Panc1 (cell line): ENCODE measurements at regions not wholly inside any gene's neighbourhood (a gene's known extent, or its start where the extent isn't known, plus 50 kb on each side); places are given as distances from the start of the nearest gene placed in this dataset.

Source experiments
- ATAC-seq: fragments of 200-7000 bp; cut with Tn5 transposase; 2 replicates; pipeline ENCODE4 v1.9.1; 2020; ENCODE audit warnings: mild to moderate bottlenecking, moderate library complexity
- BruUV-seq: library from RNA; stranded (reverse); fragments of 400-500 nt; replicated peaks from 2 replicates; lab custom pipeline; 2021; lab: Mats Ljungman, UMichigan
- CTCF ChIA-PET: fragments of 300-600 bp; sonication (Branson Sonifier 250); formaldehyde crosslinking; loops from one replicate; lab custom pipeline; 2022; ENCODE audit warnings: antibody characterized with exemption; lab: Charles Lee
- POLR2A ChIA-PET: fragments of 300-600 bp; sonication (Branson Sonifier 250); formaldehyde crosslinking; loops from one replicate; lab custom pipeline; 2022; ENCODE audit warnings: antibody characterized with exemption; lab: Charles Lee
- DNase-seq: peaks from one replicate; pipeline ENCODE4 v3.0.0-alpha.2; 2010; ENCODE audit warnings: low read depth, low spot score
- H3K27ac ChIP-seq: 2 replicates; pipeline ENCODE4 v1.5.1; 2011; ENCODE audit warnings: mild to moderate bottlenecking, low read length, inconsistent platforms
- H3K27me3 ChIP-seq: fragments of 200-500 bp; sonication (Bioruptor generic); 2 replicates; pipeline ENCODE4 v1.6.0; 2014; ENCODE audit warnings: low read length, inconsistent platforms; ENCODE audit not compliant: control insufficient read depth, insufficient read depth
- H3K36me3 ChIP-seq: fragments of 200-500 bp; sonication (Bioruptor generic); 2 replicates; pipeline ENCODE4 v1.5.1; 2014; ENCODE audit warnings: inconsistent platforms, mild to moderate bottlenecking, low read length, moderate library complexity; ENCODE audit not compliant: control insufficient read depth, insufficient read depth
- H3K4me1 ChIP-seq: 2 replicates; pipeline ENCODE4 v1.5.1; 2011; ENCODE audit warnings: inconsistent platforms, mild to moderate bottlenecking, low read length, moderate library complexity; ENCODE audit not compliant: control insufficient read depth, insufficient read depth
- H3K4me3 ChIP-seq, 2 experiments: 2 replicates each; pipeline ENCODE4 v1.5.1; 2011 to 2012; ENCODE audit warnings: low read depth in 2 of 2, low read length in 2 of 2, mild to moderate bottlenecking in 2 of 2, inconsistent platforms in 1 of 2, moderate library complexity in 1 of 2
- H3K9me3 ChIP-seq: fragments of 200-500 bp; sonication (Bioruptor generic); 2 replicates; pipeline ENCODE4 v1.5.1; 2014; ENCODE audit warnings: low read depth, mild to moderate bottlenecking, inconsistent platforms, low read length, moderate library complexity; ENCODE audit not compliant: control insufficient read depth, insufficient read depth
- CTCF ChIP-seq: fragments of 450-650 bp; IDR thresholded peaks from 2 replicates; pipeline ENCODE4 v1.5.1; 2017; ENCODE audit warnings: mild to moderate bottlenecking
- POLR2AphosphoS5 ChIP-seq: IDR thresholded peaks from 2 replicates; pipeline ENCODE4 v1.6.1; 2012; ENCODE audit warnings: mild to moderate bottlenecking, low read depth, low read length, moderate library complexity
- REST ChIP-seq, 2 experiments: IDR thresholded peaks; 2 replicates each; pipeline ENCODE4 v1.6.1; 2011 to 2012; ENCODE audit warnings: low read depth in 2 of 2, control low read depth in 1 of 2, low read length in 1 of 2, mild to moderate bottlenecking in 1 of 2, moderate library complexity in 1 of 2; ENCODE audit not compliant: insufficient read depth in 1 of 2
- SIN3A ChIP-seq: IDR thresholded peaks from 2 replicates; pipeline ENCODE4 v1.6.1; 2012; ENCODE audit warnings: low read depth, mild to moderate bottlenecking, low read length, moderate library complexity, borderline replicate concordance; ENCODE audit not compliant: insufficient read depth
- TCF7L2 ChIP-seq: IDR thresholded peaks from 2 replicates; pipeline ENCODE4 v1.6.1; 2011; ENCODE audit warnings: mild to moderate bottlenecking, low read depth, low read length, inconsistent platforms
- in situ Hi-C: cut with HindIII; loops from 2 replicates; pipeline ENCODE4 v1.10.0; 2016; ENCODE audit warnings: low sequenced_read_pairs, low pct_unique_long_range_greater_than_20kb
- intact Hi-C: fragments of 100-400 bp; cut with micrococcal nuclease; formaldehyde crosslinking; loops from one replicate; pipeline ENCODE4 v1.10.0; 2022; ENCODE audit not compliant: unreplicated experiment

GRCh38 chr3:117892431-117892841, 1142.2 kb downstream of the IGSF11 start:
- no TSS peak for BruUV-seq
- Histone ChIP-seq H3K4me3 (no peak overlapping the region), H3K4me1 (no peaks in the 10 kb centered on the region), H3K9me3 (no peaks in the 10 kb centered on the region), H3K27me3 (no peaks in the 10 kb centered on the region), H3K27ac (no peak overlapping the region), H3K36me3 (no peaks in the 10 kb centered on the region)
- in situ Hi-C loops, result no loop called here
- TF ChIP-seq POLR2AphosphoS5, result no peak
- TF ChIP-seq CTCF, result no peak
- no peak for TF ChIP-seq REST (IDR thresholded peaks at IDR 0.05; ENCODE audit: insufficient read depth in 1 of 2, low read depth in 2 of 2, low read length in 1 of 2)
- no peak for TF ChIP-seq TCF7L2
- DNase-seq (no peak), ATAC-seq (no peak)
- intact Hi-C loops, result no loop called here
- POLR2A ChIA-PET, result no interaction called here
- CTCF ChIA-PET, result no interaction called here

- ChIA-PET POLR2A (no interaction called here), CTCF (no interaction called here)
- no peaks in the 10 kb centered on the region for H3K4me1 ChIP-seq
- H3K36me3 ChIP-seq, result no peaks in the 10 kb centered on the region
- BruUV-seq, result no TSS peak
- H3K9me3 ChIP-seq, result no peaks in the 10 kb centered on the region
- TF ChIP-seq POLR2AphosphoS5, result no peak
- no peak for TF ChIP-seq REST (IDR thresholded peaks at IDR 0.05; ENCODE audit: insufficient read depth in 1 of 2, low read depth in 2 of 2, low read length in 1 of 2)
- no peak for TF ChIP-seq CTCF
- TF ChIP-seq SIN3A, result no peak
- TF ChIP-seq TCF7L2, result no peak
- H3K27ac ChIP-seq, result no peak overlapping the region
- H3K27me3 ChIP-seq, result no peaks in the 10 kb centered on the region
- DNase-seq (no peak), ATAC-seq (no peak)
- H3K4me3 ChIP-seq, result no peak overlapping the region
- in situ Hi-C loops (no loop called here), intact Hi-C loops (no loop called here)
Observed at GRCh38 chr3:117893001-117893400, 1141.6 kb downstream of the IGSF11 start.
